HK-2 (cell line): ENCODE measurements at regions not wholly inside any gene's neighbourhood (a gene's known extent, or its start where the extent isn't known, plus 50 kb on each side); places are given as distances from the start of the nearest gene placed in this dataset.

Experiments used
- DNase-seq: peaks from one replicate; pipeline ENCODE4 v3.0.0-alpha.2; 2018; ENCODE audit not compliant: unreplicated experiment

- no peak for DNase-seq
Measured at GRCh38 chr11:27215471-27216269, 147.3 kb downstream of the CCDC34 start.

DNA sequence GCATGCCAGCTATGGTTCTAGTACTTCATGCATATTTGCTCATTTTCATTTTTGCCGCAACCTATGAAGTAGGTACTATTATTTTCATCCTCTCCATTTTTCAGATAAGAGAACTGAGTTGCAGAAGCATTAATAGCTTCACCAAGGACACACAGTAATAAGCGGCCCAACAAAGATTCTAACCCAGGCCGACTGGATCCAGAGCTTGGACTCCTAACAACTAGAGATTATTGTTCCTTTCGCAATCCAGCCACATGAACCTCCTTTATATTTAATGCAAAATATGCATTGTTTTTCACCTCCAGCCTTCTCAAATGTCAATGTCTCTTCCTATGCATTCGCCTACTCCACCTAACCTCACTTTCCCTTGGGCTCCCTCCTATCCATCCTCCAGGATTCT is 148.3 kb downstream of the CCDC34 start:
- no peak for DNase-seq

DNA sequence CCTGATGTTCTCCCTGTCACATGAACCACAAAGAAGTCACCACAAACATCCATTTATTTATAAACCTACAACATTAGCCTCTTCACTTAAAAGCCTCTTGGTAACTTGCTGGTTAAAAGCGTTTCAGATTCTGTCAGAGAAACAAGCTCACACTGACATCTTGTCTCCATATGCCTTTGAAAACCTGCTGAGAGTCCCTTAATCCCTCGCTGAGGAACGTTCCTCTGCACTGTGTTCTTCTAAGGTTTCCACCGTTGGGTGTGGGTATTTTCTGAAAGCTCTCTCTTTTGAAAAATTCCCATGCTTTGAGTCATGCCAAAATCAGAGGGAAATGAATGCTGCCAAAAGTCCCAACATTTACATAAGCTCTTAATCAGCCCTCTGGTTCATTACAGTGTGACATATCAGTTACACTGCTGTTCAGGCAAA is 149.8 kb downstream of the CCDC34 start:
- DNase-seq: no peak

DNA sequence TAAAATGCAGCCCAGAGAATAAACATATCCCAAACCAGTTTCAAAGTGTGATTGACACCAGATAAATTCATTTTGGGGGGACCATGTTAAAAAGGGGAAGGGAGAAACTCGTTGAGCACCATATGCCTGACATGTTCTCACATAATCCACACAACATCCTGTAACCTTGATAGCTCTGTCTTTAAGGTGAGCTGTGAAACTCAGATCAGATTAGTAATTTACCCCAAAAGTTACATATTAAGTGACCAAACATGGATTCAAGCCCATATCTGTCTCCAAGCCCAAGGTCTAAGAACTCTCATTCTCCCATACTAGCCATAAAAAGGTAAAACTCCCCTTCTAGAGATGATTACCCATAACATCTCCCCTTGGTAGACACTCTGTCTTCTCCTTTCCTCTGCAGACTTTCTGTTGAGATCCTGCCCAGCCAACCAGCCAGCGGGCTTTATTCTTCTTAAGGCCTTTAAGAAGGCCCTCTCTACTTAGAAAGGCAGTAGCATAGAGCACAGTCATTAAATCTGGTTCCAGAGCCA is 150.7 kb downstream of the CCDC34 start:
- no peak for DNase-seq

- DNase-seq: no peak
Measured at GRCh38 chr11:27211370-27212127, 151.5 kb downstream of the CCDC34 start.

- DNase-seq: no peak
Measured at GRCh38 chr11:27210531-27210930, 152.5 kb downstream of the CCDC34 start.

DNA sequence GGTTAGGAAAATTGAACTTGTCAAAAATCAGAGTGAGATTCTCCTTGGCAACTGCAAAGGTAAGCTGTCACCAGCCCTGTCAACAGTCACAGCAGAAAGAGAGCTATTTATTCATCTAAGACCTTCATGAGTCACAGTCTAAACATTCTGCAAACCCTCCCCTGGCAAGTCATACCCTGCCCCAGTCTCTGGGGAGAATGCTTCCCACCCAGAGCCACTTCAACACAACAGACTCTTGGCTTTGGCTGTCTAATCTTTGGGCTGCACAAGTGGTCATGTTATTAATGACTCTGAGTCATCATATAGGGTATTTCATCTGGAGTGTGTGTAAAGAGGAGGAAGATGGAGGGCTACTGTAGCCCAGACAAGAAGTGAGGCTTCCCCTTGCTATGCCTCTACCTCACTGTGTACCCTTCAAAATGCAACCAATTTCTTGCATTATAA is 153.4 kb downstream of the CCDC34 start:
- peak; percentile 53 for DNase-seq

GRCh38 chr11:27208846-27209245 is 154.2 kb downstream of the CCDC34 start:
- DNase-seq: no peak

GRCh38 chr11:27207025-27207650 is 155.9 kb downstream of the CCDC34 start:
- no peak for DNase-seq

DNA sequence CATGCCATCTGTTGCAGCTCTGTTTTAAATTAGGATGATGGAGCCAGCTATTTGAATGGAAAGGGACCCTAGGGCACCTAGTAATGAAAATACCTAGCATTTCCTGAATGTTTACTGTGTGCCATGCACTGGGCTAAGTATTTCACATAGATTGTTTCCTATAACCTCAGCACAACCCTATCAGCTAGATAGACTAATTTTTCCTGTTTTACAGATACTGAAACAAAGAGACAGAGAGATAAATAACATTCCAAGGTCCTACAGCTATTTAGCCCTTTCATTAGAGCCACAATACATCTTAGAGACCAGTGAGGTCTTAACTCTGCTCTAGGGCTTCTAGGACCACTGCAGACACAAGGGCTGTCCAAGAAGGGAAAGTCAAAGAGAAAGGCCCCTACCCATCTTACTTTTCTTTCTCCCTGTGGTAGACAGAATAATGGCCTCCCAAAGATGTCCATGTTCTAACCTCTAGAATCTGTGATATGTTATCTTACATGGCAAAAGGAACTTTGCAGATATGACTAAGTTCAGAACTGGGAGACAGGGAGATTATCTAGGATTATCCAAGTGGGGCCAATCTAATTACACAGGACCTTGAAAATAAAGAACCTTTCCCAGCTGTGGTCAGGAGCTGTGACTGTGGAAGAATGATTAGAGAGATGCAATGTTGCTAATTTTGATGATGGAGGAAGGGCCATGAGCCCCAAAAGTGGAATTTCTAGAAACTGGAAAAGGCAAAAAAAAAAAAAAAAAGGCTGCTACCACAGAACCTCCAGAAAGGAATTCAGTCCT is 157.0 kb downstream of the CCDC34 start:
- no peak for DNase-seq

GRCh38 chr11:27205250-27205649 is 157.8 kb downstream of the CCDC34 start:
- DNase-seq: no peak

- DNase-seq: peak; percentile 23
Measured at GRCh38 chr11:27204529-27204928, 158.5 kb downstream of the CCDC34 start.

DNA sequence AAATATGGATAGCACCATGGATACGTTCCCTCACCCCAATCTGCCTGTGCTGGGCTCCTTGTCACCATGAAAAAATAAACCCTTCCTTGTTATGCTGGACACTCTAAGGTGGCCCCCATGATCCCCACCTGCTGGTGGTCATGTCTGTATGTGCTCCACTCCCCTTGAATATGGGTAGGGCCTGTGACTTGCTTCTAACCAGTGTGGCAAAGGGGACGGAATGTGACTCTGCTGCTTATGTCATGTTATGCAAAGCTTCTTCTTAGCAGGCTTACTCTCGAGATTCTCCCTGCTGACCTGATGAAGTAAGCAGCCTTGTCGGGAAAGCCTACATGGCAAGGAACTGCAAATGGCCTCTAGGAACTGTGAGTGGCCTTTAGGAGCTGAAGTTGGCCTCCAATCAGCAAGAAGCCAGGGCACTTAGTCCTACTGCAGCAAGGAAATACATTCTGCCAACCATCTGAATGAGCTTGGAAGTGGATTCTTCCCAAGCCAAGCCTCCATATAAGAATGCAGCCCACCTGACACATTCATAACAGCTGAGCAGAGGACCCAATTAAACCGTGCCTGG is 159.9 kb downstream of the CCDC34 start:
- no peak for DNase-seq

DNA sequence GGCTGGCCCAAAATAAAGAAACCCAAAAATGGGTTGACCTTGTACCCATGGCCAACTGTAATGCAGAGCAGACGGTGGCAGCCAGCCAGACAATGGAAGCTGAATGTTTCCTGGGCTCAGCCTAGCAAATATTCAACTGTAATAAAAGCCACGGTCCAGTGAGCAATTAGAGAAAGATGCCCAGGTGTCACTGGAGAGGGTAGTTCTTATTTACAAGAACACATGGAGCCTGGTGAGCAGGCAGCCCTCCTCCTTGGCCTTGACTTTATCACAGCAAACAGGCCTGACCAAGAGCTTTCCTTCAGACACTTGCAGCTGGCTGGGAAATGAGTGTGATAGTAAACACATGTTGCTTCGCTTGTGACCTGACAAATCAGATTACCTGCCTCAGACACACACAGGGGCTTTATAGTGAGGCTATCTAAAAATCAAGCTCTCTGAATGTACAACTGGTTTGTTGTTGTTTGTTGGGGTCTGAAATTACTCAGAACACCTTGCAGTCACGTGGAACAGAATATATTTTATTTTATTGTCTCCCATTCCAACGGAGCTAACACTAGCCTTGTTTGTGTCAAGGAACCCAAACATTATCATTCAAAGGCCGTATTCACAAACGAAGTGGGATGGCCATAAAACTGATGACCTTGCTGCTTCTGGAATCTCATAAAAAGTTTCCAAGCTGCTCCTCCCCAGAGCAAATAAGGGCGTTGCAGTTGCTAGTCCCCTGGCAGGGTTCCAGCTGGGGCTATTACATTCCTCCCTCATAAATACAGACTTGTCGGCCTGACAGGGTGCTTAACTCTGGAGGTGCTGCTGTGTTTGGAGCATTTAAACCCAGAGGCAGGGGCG is 161.1 kb downstream of the BBOX1 start:
- no peak for DNase-seq

DNA sequence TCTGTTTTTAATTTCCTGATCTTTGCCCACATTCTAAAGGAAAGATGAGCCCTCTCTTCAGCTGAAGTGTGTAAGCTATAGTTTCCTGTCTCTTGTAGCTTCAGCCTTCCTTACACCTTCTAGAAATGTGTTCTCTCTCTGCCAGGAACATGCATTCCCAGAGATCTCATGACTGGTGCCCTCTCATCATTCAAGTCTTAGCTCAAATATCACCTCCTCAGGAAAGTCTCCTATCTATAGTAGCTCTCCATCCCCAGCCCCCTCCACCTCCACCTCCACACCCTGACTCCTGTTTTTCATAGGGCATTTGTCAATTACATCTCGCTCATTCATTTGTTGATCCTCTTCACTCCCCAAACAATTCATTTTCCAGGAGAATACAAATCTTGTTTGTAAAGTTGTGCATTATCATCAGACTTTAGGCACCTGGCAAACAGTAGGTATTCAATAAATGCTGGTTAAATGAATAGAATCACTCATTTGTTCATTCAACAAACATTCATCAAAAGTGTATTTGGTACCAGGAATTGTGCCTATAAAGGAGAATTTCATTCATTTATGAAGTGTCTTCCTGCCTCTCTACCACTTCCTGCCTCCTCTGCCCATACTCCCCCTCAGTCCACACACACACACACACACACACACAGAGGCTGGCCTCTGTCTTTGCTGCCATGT is 160.3 kb downstream of the BBOX1 start:
- DNase-seq: no peak

DNA sequence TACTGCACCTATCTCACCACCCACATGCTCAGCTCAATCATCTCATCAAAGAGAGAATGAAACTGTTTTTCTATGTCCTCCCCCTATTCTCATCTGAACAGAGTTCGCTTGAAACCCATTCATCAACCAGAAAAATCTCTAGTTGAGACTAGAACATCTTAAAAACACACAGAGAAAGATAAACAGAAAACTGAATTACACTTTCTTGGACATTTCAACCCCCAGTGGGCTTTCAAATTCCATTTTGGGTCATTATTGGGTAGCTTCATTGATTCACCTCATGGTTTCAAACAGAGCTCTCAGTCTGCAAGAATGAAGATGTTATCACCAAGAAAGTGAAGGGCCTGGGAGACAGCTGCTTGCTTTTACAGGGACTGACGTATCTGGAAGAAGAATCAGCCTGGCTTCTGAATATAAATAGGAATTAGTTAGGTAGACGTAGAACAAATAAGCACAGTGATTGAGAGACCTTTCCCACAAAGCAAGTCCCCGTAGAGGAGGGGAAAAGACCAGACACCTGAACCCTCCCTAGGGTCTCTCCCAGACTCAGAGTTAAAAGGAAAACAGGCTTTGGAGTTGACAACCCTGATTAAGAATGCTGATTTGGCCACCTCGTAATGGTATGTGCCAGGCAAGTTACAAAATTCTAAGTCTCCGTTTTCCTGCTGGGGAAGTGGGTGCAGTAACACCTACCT is 155.7 kb downstream of the BBOX1 start:
- no peak for DNase-seq

DNA sequence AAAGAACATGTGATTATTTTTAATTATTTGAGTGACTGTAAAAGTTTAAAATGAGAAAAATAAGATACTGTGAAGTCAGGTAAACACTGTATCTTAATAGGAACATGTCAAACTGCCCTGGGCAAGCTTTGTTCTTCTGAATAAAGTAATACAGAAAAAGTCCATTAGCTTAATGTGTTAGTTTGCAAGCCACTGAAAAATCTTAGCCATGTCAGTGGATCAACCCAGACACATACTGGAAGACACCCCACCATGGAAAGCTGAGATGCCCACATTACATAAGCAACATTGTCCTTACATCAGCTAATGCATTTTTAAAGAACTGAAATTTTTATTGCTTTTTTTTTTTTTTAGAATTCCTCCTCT is 155.2 kb downstream of the BBOX1 start:
- no peak for DNase-seq

GRCh38 chr11:27194976-27195375 is 154.4 kb downstream of the BBOX1 start:
- no peak for DNase-seq
